Suprapubic skin (tissue), 4 donors: ENCODE measurements at regions not wholly inside any gene's neighbourhood (a gene's known extent, or its start where the extent isn't known, plus 50 kb on each side); places are given as distances from the start of the nearest gene placed in this dataset.

Source experiments
- CTCF ChIP-seq, 2 donors: fragments of 200-600 bp in 1 of 2; fragments of 450-650 bp in 1 of 2; sonication (generic) in 1 of 2; IDR thresholded peaks; one replicate each; pipeline ENCODE4 v1.5.1; 2016 to 2019; ENCODE audit warnings: antibody characterized with exemption in 2 of 2, mild to moderate bottlenecking in 1 of 2, moderate library complexity in 1 of 2
- EP300 ChIP-seq: sonication (generic); formaldehyde crosslinking; IDR thresholded peaks from one replicate; pipeline ENCODE4 v1.6.1; 2017; ENCODE audit warnings: antibody characterized with exemption
- POLR2A ChIP-seq, 2 donors: fragments of 450-650 bp; IDR thresholded peaks; one replicate each; pipeline ENCODE4 v1.6.1; 2017; ENCODE audit warnings: antibody characterized with exemption in 2 of 2, mild to moderate bottlenecking in 2 of 2, moderate library complexity in 2 of 2
- POLR2AphosphoS5 ChIP-seq, 3 donors: sonication (generic); formaldehyde crosslinking; IDR thresholded peaks; one replicate each; pipeline ENCODE4 v1.6.1; 2017; ENCODE audit warnings: antibody characterized with exemption in 3 of 3

- TF ChIP-seq CTCF (IDR thresholded peaks at IDR 0.05) (no peak), POLR2AphosphoS5 (IDR thresholded peaks at IDR 0.05) (no peak), EP300 (no peak), POLR2A (IDR thresholded peaks at IDR 0.05) (no peak)
Measured at GRCh38 chr14:94880106-94880505, 110.2 kb upstream of the GSC start.
